VCaP (cell line): ENCODE measurements at regions not wholly inside any gene's neighbourhood (a gene's known extent, or its start where the extent isn't known, plus 50 kb on each side); places are given as distances from the start of the nearest gene placed in this dataset.

Experiments used
- H3K27ac ChIP-seq: fragments of 450-650 bp; 2 replicates; pipeline ENCODE4 v1.5.1; 2017
- TF ChIP-seq, protein P1 (sequence below): fragments of 450-650 bp; conservative IDR thresholded peaks from 2 replicates; pipeline ENCODE4 v1.5.1; 2017; ENCODE audit warnings: mild to moderate bottlenecking, moderate library complexity

DNA sequence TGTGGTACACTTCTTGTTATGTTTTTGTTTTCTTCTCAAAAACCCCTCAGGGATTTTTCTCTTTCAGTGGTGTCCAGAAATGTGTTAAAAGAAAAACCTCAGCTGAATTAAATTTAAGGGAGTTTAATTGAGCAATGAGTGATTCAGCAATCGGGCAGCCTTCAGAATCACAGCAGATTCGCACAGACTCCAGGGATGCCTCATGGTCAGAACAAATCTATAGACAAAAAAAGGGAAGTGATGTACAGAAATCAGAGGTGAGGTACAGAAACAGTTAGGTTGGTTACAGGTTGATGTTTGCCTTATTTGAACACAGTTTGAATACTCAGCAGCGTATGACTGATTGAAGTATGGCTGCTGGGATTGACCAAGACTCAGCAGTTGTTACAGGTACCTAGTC is 86.2 kb downstream of the TLR5 start:
- no peak overlapping the region for H3K27ac ChIP-seq
- TF ChIP-seq, protein P1, sequence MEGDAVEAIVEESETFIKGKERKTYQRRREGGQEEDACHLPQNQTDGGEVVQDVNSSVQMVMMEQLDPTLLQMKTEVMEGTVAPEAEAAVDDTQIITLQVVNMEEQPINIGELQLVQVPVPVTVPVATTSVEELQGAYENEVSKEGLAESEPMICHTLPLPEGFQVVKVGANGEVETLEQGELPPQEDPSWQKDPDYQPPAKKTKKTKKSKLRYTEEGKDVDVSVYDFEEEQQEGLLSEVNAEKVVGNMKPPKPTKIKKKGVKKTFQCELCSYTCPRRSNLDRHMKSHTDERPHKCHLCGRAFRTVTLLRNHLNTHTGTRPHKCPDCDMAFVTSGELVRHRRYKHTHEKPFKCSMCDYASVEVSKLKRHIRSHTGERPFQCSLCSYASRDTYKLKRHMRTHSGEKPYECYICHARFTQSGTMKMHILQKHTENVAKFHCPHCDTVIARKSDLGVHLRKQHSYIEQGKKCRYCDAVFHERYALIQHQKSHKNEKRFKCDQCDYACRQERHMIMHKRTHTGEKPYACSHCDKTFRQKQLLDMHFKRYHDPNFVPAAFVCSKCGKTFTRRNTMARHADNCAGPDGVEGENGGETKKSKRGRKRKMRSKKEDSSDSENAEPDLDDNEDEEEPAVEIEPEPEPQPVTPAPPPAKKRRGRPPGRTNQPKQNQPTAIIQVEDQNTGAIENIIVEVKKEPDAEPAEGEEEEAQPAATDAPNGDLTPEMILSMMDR: no peak

DNA sequence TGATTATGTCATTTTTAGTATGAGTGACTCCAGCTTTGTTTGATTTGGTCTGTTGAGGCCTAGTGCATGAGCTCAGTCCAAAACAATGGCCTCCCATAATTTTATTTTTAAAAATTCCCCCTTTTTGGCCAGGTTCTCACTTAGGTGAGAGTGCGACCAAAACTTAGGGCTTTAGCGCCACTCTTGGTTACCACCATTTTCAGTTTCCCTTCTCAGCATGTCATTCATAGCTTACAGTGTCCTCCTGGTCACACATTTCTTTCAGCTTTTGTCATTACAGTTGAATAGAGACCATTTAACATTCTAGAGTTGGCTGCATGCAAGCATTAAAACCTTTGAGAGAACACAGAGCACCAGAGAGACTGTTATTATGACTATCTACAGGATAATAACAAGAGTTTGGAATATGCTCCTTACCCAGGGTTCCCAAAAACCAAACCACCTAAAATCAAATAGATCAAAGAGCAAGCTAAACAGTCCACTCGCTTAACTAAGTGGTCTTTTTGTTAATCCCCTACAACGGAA is 85.4 kb downstream of the TLR5 start:
- no peak overlapping the region for H3K27ac ChIP-seq
- TF ChIP-seq, protein P1: no peak
